Amniotic stem cell (primary cell): ENCODE measurements at regions not wholly inside any gene's neighbourhood (a gene's known extent, or its start where the extent isn't known, plus 50 kb on each side); places are given as distances from the start of the nearest gene placed in this dataset.

ENCODE experiments used
- DNase-seq: peaks from one replicate; lab custom pipeline; 2025; lab: John Stamatoyannopoulos, UW

DNA sequence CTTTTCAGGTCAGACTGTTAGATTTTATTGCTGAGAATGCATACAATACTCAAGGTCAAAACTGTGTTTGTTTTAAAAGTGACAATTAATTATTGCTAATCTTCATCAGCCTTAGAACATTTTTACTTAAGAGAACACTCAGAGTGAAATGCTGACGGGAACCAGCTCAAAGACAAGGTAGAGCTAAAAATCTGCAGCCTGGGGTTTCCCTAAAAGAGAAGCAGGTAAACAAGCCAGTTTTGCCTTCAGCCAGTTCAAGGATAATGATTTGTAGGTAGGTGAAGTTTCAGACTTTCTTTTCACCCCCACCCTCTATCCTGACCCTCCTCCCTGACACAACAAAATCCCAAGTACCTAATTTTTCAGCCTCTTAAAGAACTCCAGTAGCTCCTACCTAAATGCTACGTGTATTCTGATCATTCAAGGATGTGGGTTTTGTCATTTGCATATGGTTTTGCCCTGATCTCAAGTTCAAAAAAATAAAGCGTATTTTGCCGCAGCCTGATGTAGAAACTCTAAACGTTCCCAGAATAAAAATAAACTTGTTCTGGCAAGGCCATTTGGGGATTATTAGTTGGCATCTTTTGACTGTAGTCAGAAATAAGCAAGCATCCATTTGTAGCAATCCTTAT, 407.2 kb downstream of the EFNA5 start:
- no peak for DNase-seq

DNA sequence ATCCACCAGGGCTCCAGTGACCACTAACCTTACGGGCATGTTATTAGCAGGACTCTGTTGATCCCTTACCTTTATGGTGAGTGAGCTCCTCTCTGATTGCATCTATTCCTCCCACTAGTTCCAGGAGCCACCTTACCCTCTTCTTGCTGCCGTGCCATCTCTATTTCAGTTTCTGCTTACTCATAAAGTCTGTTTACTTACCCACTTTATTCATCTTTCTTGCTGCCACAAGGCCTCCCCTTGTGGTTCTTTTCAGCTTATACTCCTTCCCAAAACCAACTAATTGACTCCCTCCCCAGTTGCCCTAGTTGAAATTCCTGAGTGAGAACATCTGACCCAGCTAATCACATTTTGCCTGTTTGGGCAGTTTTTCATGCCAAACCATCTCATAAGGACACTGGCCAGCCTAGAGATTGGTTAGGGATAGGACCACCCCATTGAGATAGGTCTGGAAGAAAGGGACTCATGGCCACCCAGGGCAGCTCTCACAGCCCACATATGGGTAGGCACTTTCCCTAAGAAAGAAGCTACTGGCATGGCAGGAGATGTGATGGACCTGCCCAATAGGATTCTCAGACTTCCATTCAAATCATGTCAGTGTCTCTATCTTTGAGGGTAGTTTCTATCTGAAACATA, 412.7 kb downstream of the EFNA5 start:
- DNase-seq, result no peak

DNA sequence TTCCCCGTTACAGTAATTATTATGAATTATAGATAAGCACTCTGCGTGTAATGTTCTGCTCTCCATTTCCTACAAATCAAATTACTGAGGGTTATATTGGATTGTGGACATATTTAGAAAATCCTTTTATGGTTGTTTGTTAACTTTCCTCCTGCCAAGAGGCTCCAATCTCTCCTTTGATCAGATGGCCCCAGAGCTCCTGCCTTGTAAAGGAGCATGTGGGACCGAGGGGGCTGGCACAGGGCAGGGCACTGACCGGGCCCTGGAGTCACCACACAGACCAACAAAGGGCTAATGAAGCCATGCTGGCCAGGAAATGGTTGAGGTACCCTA, 415.9 kb downstream of the EFNA5 start:
- DNase-seq, result no peak

DNA sequence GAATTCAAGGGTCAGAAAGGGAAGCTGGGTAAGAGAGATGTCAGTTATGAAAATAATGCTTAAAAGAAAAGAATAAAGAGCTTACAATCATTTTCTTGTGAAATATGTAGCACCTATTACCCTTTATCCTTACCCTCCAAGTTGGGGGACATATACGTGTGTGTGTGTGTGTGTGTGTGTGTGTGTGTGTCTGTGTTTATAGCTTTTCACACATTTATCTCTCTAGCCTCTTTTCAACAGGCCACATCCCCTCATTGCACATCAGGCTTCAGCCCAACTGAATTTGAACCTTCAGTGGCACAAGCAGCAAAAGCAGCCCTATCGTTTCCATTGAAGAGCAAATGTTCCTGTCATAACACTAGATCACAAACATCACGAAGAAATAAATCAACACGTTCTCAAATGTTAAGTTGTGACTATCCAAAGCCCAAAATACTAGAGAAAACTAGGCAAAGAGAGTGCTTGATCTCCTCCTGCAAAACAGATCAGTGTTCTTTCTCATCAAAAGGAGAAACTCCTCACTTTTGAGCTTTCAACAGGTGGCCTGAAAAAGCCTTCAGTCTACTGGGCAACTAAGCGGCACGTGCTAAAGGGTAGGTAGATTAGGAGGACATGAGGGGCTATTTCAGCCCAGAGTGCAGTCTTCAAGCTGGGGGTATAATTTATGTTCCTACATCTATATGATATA, 416.4 kb downstream of the EFNA5 start:
- no peak for DNase-seq

DNA sequence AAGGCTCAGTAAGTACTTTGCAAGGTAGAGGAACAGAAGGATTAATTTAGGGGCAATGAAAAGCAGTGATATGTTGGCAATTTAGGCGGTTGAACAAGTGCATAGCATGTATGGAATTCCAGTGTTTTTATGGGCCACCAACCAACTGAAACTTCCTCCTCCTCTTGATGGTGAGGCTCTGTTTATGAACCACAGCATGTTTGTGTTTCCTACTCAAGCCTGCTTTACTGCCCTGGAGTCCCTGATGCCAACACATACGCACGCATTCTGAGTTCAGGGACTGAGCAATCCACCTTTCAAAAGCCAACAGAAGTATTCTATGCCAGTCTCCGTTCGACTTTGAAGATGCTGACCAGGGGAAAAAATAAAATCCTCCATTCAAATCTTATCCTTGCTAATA, 417.5 kb downstream of the EFNA5 start:
- DNase-seq, result no peak

DNA sequence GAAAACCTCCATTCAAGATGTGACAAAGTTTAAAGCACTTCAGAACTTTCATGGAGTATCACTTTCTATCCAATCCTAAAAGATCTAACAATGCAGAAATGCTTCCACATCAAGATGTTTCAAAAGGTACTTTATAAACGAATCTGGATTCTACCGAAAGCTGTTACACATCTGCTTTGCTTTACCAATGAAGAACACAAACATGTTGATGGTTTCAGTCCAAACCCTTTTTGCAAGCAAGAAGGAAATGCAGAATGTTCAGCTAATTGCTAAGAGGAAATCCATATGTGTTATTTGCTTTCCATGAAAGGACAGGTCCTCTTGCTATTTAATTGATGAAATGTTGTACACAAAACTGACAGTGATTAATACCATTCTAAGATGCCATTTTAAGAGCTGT, 419.6 kb downstream of the EFNA5 start:
- no peak for DNase-seq

DNA sequence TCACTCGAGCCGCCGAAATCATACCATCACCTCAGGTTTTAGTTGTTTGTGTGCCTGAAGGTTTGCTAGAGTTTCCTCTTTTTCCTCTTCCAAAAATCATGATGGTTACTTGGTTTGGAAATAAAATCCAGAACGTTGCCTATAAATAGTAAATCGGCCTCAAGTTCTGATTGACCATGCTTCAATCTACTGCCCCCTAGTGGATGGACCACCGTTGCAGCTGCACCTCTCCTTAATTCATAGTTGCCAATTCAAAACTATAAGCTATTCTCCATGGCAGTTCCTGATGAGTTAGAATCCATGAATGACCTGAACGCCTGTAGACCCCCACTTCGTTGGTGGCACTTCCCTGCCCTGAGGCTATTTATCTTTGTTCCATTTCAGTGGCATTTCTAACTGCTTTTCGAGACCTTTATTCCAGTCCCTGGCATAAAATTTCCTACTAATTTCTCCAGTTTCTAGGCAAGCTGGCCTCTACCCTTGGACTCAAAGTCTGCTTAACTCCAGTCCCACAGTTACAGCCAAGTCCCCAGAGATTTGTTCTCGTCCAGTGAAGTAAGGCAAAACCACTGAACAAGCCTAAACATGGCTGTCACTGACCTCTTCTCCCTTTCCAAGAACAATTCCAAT, 422.6 kb downstream of the EFNA5 start:
- DNase-seq, result peak; percentile 12

DNA sequence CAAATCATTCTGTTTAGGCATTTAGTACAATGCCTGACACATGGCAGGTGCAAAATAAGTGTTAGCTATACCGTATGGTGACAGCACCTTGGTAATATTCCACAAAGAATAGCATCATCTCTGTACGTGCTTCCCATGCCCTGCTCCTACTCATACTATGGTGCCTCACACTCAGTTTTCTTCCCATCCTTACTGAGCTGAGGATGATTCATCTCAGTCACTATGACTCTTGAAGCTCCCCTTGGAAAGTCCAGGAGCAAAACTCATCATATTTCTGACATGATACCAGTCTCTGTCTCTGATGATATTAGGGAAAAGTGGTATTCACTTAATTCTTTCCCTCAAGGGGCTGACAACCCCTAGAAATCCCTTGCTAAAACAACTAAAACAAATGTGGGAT, 423.3 kb downstream of the EFNA5 start:
- DNase-seq, result no peak

DNA sequence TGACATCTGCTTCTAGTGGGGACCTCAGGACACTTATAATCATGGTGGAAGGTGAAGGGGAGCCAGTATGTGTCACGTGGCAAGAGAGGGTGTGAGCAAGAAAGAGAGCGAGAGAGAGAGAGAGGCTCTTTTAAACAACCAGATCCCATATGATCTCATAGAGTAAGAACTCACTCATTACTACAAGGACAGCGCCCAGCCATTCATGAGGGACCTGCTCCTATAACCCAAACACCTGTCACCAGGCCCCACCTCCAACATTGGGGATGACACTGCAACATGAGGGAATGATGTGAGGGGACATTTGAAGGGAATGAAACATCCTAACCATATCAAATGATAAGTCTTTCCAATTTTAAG, 427.5 kb downstream of the EFNA5 start:
- no peak for DNase-seq

DNA sequence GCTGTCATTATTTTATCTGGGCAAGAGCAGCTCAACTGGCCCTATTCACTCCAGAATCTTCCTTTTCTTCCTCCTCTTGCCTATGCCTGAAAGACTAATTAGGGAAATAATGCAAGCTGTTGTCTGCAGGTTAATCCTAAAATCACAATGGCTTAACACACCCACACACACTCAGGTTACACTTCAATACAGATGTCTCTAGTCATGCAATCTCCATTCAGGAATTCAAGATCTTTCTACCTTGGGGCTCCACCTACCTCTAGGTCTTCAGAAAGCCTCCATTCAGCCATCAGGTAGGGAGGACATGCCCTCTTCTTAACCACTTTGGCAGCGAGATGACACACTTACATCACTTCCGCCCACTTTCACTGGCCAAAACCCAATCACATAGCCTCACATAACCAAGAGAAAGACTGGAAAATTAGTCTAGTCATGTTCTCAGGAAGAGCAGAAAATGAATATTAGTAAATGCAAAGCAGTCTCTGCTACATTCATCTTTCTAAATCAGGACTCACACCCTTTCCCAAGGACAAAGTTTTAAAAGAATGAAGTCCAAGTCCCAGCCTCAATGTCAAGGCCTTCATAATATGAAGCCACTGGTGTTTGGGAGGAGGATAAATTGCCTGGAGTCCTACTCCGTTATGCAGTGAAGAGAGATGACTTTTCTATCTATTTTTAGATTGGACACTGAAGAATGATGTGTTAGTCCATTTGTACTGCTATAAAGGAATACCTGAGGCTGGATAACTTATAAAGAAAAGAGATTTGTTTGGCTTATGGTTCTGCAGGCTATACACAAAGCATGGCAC, 428.1 kb downstream of the EFNA5 start:
- no peak for DNase-seq

DNA sequence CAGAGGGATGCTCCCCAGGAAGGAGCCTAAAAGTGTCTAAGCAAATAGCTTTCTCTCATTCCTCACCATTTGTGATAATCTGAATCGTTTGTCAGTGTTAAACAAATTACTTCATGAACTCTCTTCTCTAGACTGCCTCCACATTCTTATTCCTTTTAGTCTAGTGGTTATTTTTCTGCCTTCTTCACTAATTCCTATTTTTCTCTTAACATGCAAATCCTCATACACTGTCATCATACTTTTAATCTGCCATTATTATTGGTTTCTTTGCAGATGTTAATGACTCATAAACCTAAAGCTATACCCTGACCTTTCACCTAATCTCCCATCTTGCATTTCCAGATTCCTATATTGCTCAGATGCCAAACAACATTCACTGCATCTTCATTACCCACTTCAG, 428.9 kb downstream of the EFNA5 start:
- no peak for DNase-seq

DNA sequence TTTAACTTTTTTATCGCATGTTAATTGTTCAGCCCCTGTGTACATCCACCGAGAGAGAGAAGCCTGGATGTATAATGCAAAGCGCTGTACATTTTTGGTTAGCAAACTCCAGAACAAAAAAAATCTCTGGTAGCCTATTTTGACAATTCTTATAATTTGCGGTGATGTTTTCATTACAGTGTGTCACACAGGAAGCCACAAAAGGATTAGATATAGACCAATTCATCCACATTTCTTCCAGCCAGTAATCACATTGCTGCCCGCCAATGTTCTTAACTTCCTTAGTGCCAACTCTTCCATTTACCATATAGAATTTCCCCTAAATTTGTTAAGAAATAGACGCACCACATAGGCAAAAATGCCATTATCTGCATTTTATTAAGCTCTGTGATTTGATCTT, 435.6 kb downstream of the EFNA5 start:
- DNase-seq, result no peak

DNA sequence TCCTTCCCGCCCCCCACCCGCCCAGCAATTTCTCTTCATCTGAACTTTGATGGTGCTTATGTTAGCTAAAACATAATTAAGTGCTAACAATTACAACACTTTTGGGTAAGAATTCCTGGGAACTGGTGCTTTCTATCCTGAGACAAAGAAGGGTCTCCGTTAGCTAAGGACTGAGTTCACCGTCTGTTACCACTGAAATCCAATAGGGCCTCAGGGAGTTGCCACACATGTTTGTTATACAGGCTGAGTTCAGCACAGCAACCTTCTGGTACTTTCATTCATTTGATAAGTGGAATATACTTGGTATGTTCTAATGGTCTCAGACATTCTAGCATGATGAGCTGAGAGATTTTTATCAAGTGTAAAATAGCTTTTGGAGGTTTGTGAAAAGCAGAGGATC, 437.9 kb downstream of the EFNA5 start:
- DNase-seq, result no peak

DNA sequence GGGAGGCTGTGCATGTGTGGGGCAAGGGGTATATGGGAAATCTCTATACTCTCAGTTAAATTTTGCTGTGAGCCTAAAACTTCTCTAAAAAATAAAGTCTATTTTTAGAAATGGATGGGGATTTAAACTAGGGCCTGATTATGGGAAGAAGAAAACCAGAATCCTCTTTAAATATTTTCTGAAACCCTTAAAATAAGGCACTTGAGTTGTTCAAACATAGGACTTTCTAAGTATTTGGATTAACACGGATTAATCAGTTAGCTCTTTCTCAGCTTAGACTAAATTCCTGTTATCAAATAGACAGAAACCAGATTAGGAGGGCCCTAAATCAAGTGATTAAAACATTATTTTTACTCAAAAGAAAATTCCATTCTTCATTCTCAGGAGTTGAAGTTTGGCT, 438.4 kb downstream of the EFNA5 start:
- no peak for DNase-seq

DNA sequence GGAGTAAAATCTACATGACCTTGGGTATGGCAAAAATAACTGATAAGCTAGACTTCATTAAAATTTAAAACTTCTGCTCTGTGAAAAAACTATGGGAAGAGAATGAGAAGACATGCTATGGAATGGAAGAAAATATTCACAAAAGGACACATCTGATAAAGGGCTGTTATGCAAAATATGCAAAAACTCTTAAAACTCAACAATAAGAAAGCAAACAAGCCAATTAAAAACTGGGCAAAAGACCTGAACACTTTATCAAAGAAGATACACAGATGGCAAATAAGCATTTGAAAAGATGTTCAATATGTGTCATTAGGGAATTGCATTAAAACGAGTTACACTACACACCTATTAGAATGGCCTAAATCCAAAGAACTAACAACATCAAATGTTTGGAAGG, 439.5 kb downstream of the EFNA5 start:
- no peak for DNase-seq

DNA sequence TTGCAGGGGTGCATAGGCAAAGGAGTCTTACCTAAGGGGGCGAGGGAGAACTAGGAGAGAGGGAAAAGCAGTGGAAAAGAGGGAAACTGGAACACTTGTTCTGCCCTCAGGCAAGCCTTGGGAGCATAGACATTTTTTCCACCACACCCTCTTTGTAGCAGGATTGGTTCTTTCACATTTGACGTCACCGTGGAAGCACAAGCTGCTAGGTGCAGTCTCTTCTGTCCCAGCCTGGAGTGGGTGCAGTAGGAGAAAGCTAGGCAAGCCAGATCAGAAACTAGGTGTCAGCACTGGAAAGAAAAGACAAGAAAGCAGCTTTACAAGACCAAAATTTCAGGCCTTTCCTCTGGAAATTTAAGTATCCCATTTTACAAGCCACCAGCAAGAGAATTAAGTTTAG, 440.4 kb downstream of the EFNA5 start:
- no peak for DNase-seq

DNA sequence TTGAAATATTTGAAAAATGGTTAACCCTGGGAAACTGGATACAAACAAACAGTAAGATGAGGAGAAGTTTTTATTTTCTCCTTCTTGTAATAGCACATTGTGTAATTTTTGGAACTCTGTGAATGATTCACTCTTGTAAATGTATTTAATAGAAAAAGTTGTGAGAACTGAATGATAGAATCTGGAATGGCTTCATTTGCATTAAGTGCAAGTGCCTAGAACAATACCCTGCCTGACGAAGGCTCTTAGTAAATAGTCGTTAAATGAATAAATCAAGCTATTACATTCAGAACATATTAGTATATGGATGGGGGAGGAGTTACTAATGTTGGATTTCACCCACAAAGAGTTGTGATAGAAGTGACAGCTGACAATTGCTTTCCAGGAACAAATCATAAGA, 442.5 kb downstream of the EFNA5 start:
- DNase-seq, result no peak

DNA sequence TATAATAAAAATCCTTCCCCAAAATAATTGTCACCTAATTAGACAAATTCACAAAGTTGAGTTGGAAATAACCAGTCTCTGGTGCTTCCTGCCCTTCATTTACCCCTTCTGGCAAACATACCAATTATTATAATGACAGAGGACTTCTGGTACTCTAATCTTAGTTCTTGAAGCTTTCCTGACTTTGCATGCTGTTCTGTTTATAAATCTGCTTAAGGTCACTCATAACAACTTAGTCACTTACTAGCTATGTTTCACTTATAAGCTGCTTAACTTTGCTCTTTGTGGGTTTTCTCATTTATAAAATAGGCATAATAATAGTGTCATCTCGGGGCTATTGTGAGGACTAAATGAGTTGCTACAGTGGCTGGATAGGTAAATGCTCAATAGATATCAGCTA, 446.5 kb downstream of the EFNA5 start:
- DNase-seq, result no peak

DNA sequence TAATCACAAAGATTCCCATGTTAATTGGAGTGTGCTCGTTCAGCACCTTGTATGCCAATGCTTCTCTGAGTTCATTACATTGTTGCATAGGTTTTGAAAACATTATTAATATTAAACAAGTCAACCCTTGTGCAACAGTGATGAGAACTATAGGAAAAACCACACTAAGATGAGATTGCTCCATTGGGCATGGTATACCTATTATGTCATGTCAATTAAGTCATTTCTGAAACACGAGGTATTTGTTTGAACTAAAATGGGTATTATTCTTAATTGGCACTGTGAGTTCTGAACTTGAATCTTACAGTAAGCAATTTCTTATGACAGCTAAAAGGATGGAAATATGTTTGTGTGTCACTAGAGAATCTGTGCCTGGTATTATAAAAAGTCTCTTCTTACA, 447.7 kb downstream of the EFNA5 start:
- no peak for DNase-seq

DNA sequence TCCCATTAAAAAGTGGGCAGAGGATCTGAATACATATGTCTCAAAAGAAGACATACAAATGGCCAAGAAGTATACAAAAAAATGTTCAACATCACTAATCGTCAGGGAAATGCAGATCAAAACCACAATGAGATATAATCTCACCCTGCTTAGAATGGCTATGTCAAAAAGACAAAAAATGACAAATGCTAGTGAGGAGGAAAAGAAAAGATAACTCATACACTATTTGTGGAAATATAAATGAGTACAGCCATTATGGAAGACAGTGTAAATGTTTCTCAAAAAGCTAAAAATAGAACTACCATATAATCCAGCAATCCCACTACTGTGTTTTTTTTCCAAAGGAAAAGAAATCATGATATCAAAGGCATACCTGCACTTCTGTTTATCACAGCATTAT, 450.7 kb downstream of the EFNA5 start:
- DNase-seq, result no peak

DNA sequence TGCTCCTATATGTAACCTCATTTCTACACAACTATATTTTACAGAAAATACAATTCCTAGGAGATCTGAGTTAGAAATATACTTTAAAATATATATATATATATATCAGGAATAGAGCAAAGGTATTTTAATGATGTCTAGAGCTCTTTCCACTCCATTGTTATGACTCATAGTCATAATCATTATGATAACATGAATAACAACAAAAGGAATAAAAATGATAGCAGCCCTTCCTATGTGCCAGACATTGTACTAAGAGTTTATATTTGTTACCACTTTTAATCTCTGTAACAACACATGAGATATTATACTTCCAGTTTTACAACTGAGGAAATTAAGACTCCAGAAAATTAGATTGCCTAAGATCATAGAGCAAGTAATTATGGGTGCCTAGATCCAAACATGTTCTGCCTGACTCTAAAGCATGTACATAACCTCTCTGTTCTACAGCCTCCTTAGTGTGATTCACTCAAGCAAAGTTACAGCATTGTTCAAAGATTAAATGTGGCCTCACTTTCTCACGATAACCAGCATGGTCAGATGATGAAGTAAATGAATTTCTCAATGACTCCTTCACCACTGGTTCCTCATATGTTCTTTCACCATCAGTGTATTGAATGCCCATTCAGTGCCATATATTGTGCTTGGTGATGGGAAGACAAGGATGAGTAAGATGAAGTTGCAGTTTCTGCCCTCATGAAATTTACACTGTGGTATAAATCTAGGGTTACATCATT, 452.1 kb downstream of the EFNA5 start:
- DNase-seq, result no peak

DNA sequence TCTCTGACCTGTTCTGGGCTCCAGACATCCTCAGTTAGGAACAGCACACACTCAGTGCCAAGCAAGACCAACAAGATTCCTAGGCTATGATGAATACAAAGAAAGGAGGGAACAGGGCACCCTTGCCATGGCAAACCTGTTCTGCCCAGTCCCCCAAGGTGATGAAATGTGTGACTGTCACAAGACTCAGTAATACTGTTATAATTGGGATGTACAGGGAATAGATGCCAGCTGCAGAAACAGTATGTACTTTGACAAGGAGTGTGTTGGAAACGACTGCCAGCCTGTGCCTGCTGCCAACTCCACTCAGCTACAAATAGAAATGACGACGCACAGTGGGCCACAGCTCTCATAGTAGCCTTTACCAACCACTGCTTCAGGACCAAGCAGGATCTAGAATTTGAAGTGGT, 453.0 kb downstream of the EFNA5 start:
- no peak for DNase-seq
